Adipocyte (in vitro differentiated cells): ENCODE measurements at regions not wholly inside any gene's neighbourhood (a gene's known extent, or its start where the extent isn't known, plus 50 kb on each side); places are given as distances from the start of the nearest gene placed in this dataset.

Experiments
- DNase-seq: peaks from one replicate; pipeline ENCODE4 v3.0.0-alpha.2; 2015; ENCODE audit warnings: low read depth
- H3K27me3 ChIP-seq: replicated peaks from 2 replicates; pipeline ENCODE4 v1.7.0; 2013; ENCODE audit warnings: mild to moderate bottlenecking, low read length, moderate library complexity; ENCODE audit not compliant: control insufficient read depth, insufficient read depth
- H3K36me3 ChIP-seq: 2 replicates; pipeline ENCODE4 v1.7.0; 2013; ENCODE audit warnings: low read length, mild to moderate bottlenecking, moderate library complexity; ENCODE audit not compliant: control insufficient read depth, insufficient read depth, severe bottlenecking
- H3K4me1 ChIP-seq: 2 replicates; pipeline ENCODE4 v1.7.0; 2013; ENCODE audit warnings: mild to moderate bottlenecking, low read length, moderate library complexity; ENCODE audit not compliant: control insufficient read depth, insufficient read depth
- H3K4me3 ChIP-seq: 2 replicates; pipeline ENCODE4 v1.7.0; 2013; ENCODE audit warnings: mild to moderate bottlenecking, low read length, moderate library complexity
- H3K9ac ChIP-seq: 2 replicates; pipeline ENCODE4 v1.7.0; 2013; ENCODE audit warnings: mild to moderate bottlenecking, low read length, moderate library complexity
- H3K9me3 ChIP-seq: 2 replicates; pipeline ENCODE4 v1.7.0; 2013; ENCODE audit warnings: mild to moderate bottlenecking, low read length, moderate library complexity; ENCODE audit not compliant: control insufficient read depth

- Histone ChIP-seq H3K36me3 (no peaks in the 10 kb centered on the region), H3K4me1 (peaks cover 2% of the 10 kb centered on the region), H3K4me3 (no peak overlapping the region), H3K9ac (no peak overlapping the region), H3K9me3 (no peaks in the 10 kb centered on the region), H3K27me3 (no peaks in the 10 kb centered on the region)
- no peak for DNase-seq
Observed at GRCh38 chr3:72048873-72049272, 263.9 kb upstream of the PROK2 start.

- Histone ChIP-seq H3K36me3 (no peaks in the 10 kb centered on the region), H3K9me3 (no peaks in the 10 kb centered on the region), H3K27me3 (no peaks in the 10 kb centered on the region), H3K4me3 (no peak overlapping the region), H3K4me1 (peaks cover 13% of the 10 kb centered on the region), H3K9ac (no peak overlapping the region)
- DNase-seq: no peak
Observed at GRCh38 chr3:72047221-72047871, 262.4 kb upstream of the PROK2 start.

GRCh38 chr3:72044231-72044855, 259.4 kb upstream of the PROK2 start:
- Histone ChIP-seq H3K27me3 (peaks cover 5% of the 10 kb centered on the region), H3K9me3 (no peaks in the 10 kb centered on the region), H3K9ac (no peak overlapping the region), H3K4me3 (no peak overlapping the region), H3K36me3 (no peaks in the 10 kb centered on the region), H3K4me1 (peaks cover 17% of the 10 kb centered on the region)
- peak; percentile 62 for DNase-seq

- H3K4me3 ChIP-seq: no peak overlapping the region
- peaks cover 17% of the 10 kb centered on the region for H3K4me1 ChIP-seq
- peaks cover 5% of the 10 kb centered on the region for H3K27me3 ChIP-seq
- DNase-seq: peak; percentile 31
- no peaks in the 10 kb centered on the region for H3K9me3 ChIP-seq
- H3K36me3 ChIP-seq: no peaks in the 10 kb centered on the region
- no peak overlapping the region for H3K9ac ChIP-seq
Observed at GRCh38 chr3:72043204-72044133, 258.5 kb upstream of the PROK2 start.

GRCh38 chr3:72042397-72043203, 257.7 kb upstream of the PROK2 start:
- Histone ChIP-seq H3K9ac (no peak overlapping the region), H3K4me1 (peaks cover 17% of the 10 kb centered on the region), H3K36me3 (no peaks in the 10 kb centered on the region), H3K4me3 (no peak overlapping the region), H3K9me3 (no peaks in the 10 kb centered on the region), H3K27me3 (peaks cover 5% of the 10 kb centered on the region)
- DNase-seq: peak; percentile 81

GRCh38 chr3:72041511-72041910, 256.6 kb upstream of the PROK2 start:
- DNase-seq: peak; percentile 28
- no peak overlapping the region for H3K4me3 ChIP-seq
- H3K4me1 ChIP-seq: peaks cover 24% of the 10 kb centered on the region

GRCh38 chr3:72041076-72041475, 256.1 kb upstream of the PROK2 start:
- peaks cover 5% of the 10 kb centered on the region for H3K27me3 ChIP-seq
- no peaks in the 10 kb centered on the region for H3K36me3 ChIP-seq
- no peaks in the 10 kb centered on the region for H3K9me3 ChIP-seq
- DNase-seq: no peak
- H3K4me3 ChIP-seq: no peak overlapping the region
- no peak overlapping the region for H3K9ac ChIP-seq
- peaks cover 25% of the 10 kb centered on the region for H3K4me1 ChIP-seq

More at GRCh38 chr3:72041511-72041910, 256.6 kb upstream of the PROK2 start:
- peaks cover 5% of the 10 kb centered on the region for H3K27me3 ChIP-seq
- no peak overlapping the region for H3K9ac ChIP-seq
- H3K9me3 ChIP-seq: no peaks in the 10 kb centered on the region
- H3K36me3 ChIP-seq: no peaks in the 10 kb centered on the region

- Histone ChIP-seq H3K27me3 (peaks cover 5% of the 10 kb centered on the region), H3K36me3 (no peaks in the 10 kb centered on the region), H3K4me3 (no peak overlapping the region), H3K9ac (no peak overlapping the region), H3K4me1 (peaks cover 25% of the 10 kb centered on the region), H3K9me3 (no peaks in the 10 kb centered on the region)
- DNase-seq: no peak
Observed at GRCh38 chr3:72039677-72040076, 254.7 kb upstream of the PROK2 start.

- DNase-seq: peak; percentile 45
- H3K27me3 ChIP-seq: peaks cover 5% of the 10 kb centered on the region
Observed at GRCh38 chr3:72036899-72037298, 252.0 kb upstream of the PROK2 start.

GRCh38 chr3:72035606-72036005, 250.7 kb upstream of the PROK2 start:
- Histone ChIP-seq H3K9ac (no peak overlapping the region), H3K4me1 (peaks cover 8% of the 10 kb centered on the region), H3K27me3 (peaks cover 3% of the 10 kb centered on the region), H3K36me3 (no peaks in the 10 kb centered on the region), H3K4me3 (no peak overlapping the region), H3K9me3 (no peaks in the 10 kb centered on the region)
- DNase-seq: no peak

More at GRCh38 chr3:72036899-72037298, 252.0 kb upstream of the PROK2 start:
- H3K9me3 ChIP-seq: no peaks in the 10 kb centered on the region
- no peak overlapping the region for H3K9ac ChIP-seq
- no peaks in the 10 kb centered on the region for H3K36me3 ChIP-seq
- no peak overlapping the region for H3K4me3 ChIP-seq
- peaks cover 8% of the 10 kb centered on the region for H3K4me1 ChIP-seq
